ENCODE measurements at regions not wholly inside any gene's neighbourhood (a gene's known extent, or its start where the extent isn't known, plus 50 kb on each side); places are given as distances from the start of the nearest gene placed in this dataset.
A peak's percentile ranks its signal among the peaks of the same experiment; 100 is the strongest.

DNA sequence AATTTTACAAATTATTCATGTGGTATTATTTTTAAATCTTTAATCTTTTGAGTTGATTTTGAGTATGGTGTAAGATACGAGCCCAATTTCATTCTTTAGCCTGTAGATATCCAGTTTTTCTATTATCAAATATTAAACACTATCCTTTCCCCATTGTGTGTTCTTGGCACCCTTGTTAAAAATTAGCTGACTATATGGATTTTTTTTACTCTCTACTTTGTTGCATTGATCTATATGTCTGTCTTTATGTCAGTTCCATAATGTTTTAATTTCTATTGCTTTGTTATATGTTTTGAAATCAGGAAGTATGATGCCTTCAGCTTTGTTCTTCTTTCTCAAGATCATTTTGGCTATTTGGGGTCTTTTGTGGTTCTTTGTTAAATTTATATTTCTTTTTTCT, 80.9 kb upstream of the ZNF804A start:
- Histone ChIP-seq H3K27me3 (ENCODE audit: control insufficient read depth in 2 of 2, insufficient read depth in 2 of 2, low read length in 2 of 2) (no peaks in the 10 kb centered on the region), H2AFZ (ENCODE audit: low read depth, low read length) (no peak overlapping the region)
- CTCF ChIA-PET (ENCODE audit: low intra/inter-chr PET ratio) = no interaction called here

DNA sequence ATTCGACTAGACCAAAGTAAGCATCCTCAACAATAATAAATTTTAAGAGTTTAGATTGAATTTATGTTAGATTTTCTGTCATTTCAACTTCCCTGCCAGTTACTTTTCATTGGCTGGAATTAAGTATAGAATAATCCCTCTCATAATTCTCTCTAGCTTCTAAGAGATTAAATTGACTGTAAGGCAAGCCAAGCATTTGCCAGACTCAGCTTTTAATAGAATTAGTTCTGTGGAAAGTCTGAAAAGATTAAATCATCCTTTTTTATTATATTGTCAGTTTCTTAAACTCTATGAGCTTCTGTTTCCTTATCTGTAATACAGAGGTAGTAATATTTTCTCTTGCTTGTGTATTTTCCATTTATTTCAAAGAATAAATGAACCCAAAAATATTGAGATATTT, 77.9 kb upstream of the ZNF804A start:
- intact Hi-C loops (cut with micrococcal nuclease) = no loop called here
- POLR2A ChIA-PET = no interaction called here
- no peak for TF ChIP-seq NFIX (CRISPR knock-in tag; IDR thresholded peaks at IDR 0.05; ENCODE audit: low read depth)
- TF ChIP-seq, protein P1, sequence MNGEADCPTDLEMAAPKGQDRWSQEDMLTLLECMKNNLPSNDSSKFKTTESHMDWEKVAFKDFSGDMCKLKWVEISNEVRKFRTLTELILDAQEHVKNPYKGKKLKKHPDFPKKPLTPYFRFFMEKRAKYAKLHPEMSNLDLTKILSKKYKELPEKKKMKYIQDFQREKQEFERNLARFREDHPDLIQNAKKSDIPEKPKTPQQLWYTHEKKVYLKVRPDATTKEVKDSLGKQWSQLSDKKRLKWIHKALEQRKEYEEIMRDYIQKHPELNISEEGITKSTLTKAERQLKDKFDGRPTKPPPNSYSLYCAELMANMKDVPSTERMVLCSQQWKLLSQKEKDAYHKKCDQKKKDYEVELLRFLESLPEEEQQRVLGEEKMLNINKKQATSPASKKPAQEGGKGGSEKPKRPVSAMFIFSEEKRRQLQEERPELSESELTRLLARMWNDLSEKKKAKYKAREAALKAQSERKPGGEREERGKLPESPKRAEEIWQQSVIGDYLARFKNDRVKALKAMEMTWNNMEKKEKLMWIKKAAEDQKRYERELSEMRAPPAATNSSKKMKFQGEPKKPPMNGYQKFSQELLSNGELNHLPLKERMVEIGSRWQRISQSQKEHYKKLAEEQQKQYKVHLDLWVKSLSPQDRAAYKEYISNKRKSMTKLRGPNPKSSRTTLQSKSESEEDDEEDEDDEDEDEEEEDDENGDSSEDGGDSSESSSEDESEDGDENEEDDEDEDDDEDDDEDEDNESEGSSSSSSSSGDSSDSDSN (IDR thresholded peaks at IDR 0.05; ENCODE audit: borderline replicate concordance in 1 of 2, low read depth in 2 of 2, low read length in 2 of 2) = no peak
- TF ChIP-seq, protein P2, sequence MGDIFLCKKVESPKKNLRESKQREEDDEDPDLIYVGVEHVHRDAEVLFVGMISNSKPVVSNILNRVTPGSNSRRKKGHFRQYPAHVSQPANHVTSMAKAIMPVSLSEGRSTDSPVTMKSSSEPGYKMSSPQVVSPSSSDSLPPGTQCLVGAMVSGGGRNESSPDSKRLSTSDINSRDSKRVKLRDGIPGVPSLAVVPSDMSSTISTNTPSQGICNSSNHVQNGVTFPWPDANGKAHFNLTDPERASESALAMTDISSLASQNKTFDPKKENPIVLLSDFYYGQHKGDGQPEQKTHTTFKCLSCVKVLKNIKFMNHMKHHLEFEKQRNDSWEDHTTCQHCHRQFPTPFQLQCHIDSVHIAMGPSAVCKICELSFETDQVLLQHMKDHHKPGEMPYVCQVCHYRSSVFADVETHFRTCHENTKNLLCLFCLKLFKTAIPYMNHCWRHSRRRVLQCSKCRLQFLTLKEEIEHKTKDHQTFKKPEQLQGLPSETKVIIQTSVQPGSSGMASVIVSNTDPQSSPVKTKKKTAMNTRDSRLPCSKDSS (IDR thresholded peaks at IDR 0.05; ENCODE audit: low read depth, partially characterized antibody) = no peak
- no peak for TF ChIP-seq RCOR1 (IDR thresholded peaks at IDR 0.05; ENCODE audit: borderline replicate concordance in 1 of 2, low read depth in 2 of 2, low read length in 2 of 2)
- no peak for TF ChIP-seq STAT5B (CRISPR knock-in tag; IDR thresholded peaks at IDR 0.05)

More for the DNA sequence above, 80.9 kb upstream of the ZNF804A start:
- Histone ChIP-seq H3K9me3 (replicated peaks; ENCODE audit: control insufficient read depth, insufficient read depth, low read depth, low read length) (no peaks in the 10 kb centered on the region), H3K9ac (ENCODE audit: insufficient read depth in 1 of 2, low read depth in 2 of 2, low read length in 2 of 2) (no peak overlapping the region), H3K27ac (ENCODE audit: extremely low read depth, low read depth, low read length) (no peak overlapping the region), H3K4me3 (no peak overlapping the region), H3K4me2 (ENCODE audit: insufficient read depth, low read length) (no peak overlapping the region), H3K9me1 (ENCODE audit: control insufficient read depth, insufficient read depth, low read length) (no peaks in the 10 kb centered on the region), H3K79me2 (ENCODE audit: control insufficient read depth, insufficient read depth, low read length) (no peaks in the 10 kb centered on the region), H3K36me3 (ENCODE audit: control insufficient read depth, insufficient read depth, low read length) (no peaks in the 10 kb centered on the region), H3K4me1 (replicated peaks in 1 of 2; ENCODE audit: control insufficient read depth in 2 of 2, insufficient read depth in 2 of 2, low read length in 2 of 2) (no peaks in the 10 kb centered on the region), H4K20me1 (replicated peaks; ENCODE audit: control insufficient read depth, insufficient read depth, low read length) (no peaks in the 10 kb centered on the region)
- ATAC-seq (no peak), FAIRE-seq (no peak), DNase-seq (ENCODE audit: extremely low read depth in 1 of 4, low spot score in 3 of 4) (no peak)
- POLR2A ChIA-PET = no interaction called here
- in situ Hi-C loops (cut with MboI) (no loop called here), intact Hi-C loops (cut with micrococcal nuclease) (no loop called here)
- WGBS (ENCODE audit: insufficient coverage, low coverage, missing lambda C conversion rate) = 0% methylated on average over 1 of the region's 1 CpG
- BruUV-seq (replicated peaks) = no TSS peak
- peak; percentile 55; the same call in 1 of the 2 replicates for TF ChIP-seq ZNF316 (IDR thresholded peaks at IDR 0.05)
- no peak for TF ChIP-seq BCOR (IDR thresholded peaks at IDR 0.05)
- TF ChIP-seq, protein P3, sequence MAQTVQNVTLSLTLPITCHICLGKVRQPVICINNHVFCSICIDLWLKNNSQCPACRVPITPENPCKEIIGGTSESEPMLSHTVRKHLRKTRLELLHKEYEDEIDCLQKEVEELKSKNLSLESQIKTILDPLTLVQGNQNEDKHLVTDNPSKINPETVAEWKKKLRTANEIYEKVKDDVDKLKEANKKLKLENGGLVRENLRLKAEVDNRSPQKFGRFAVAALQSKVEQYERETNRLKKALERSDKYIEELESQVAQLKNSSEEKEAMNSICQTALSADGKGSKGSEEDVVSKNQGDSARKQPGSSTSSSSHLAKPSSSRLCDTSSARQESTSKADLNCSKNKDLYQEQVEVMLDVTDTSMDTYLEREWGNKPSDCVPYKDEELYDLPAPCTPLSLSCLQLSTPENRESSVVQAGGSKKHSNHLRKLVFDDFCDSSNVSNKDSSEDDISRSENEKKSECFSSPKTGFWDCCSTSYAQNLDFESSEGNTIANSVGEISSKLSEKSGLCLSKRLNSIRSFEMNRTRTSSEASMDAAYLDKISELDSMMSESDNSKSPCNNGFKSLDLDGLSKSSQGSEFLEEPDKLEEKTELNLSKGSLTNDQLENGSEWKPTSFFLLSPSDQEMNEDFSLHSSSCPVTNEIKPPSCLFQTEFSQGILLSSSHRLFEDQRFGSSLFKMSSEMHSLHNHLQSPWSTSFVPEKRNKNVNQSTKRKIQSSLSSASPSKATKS (CRISPR knock-in tag; IDR thresholded peaks at IDR 0.05) = no peak
- peak; percentile 16; the same call in 1 of the 2 replicates for TF ChIP-seq C11orf30 (IDR thresholded peaks at IDR 0.05; ENCODE audit: low read depth)
- no peak for TF ChIP-seq ELF2 (CRISPR knock-in tag; IDR thresholded peaks at IDR 0.05)
- no peak for TF ChIP-seq ZNF76 (CRISPR knock-in tag; IDR thresholded peaks at IDR 0.05; ENCODE audit: borderline replicate concordance)
- TF ChIP-seq ZNF140 (CRISPR knock-in tag; IDR thresholded peaks at IDR 0.05) = no peak

More for the DNA sequence above, 77.9 kb upstream of the ZNF804A start:
- H3K4me1 ChIP-seq (replicated peaks in 1 of 2; ENCODE audit: control insufficient read depth in 2 of 2, insufficient read depth in 2 of 2, low read length in 2 of 2) = no peaks in the 10 kb centered on the region
- H3K79me2 ChIP-seq (ENCODE audit: control insufficient read depth, insufficient read depth, low read length) = no peaks in the 10 kb centered on the region
- BruUV-seq (replicated peaks) = no TSS peak
- no peaks in the 10 kb centered on the region for H3K36me3 ChIP-seq (ENCODE audit: control insufficient read depth, insufficient read depth, low read length)
- no peak overlapping the region for H3K9ac ChIP-seq (ENCODE audit: insufficient read depth in 1 of 2, low read depth in 2 of 2, low read length in 2 of 2)
- CTCF ChIA-PET (ENCODE audit: low intra/inter-chr PET ratio) = no interaction called here
- H3K4me3 ChIP-seq = no peak overlapping the region
- H3K4me2 ChIP-seq (ENCODE audit: insufficient read depth, low read length) = no peak overlapping the region
- FAIRE-seq (no peak), ATAC-seq (no peak), DNase-seq (ENCODE audit: extremely low read depth in 1 of 4, low spot score in 3 of 4) (no peak)
- H3K9me3 ChIP-seq (replicated peaks; ENCODE audit: control insufficient read depth, insufficient read depth, low read depth, low read length) = no peaks in the 10 kb centered on the region
- no peak overlapping the region for H2AFZ ChIP-seq (ENCODE audit: low read depth, low read length)
- H3K27ac ChIP-seq (ENCODE audit: extremely low read depth, low read depth, low read length) = no peak overlapping the region
- H4K20me1 ChIP-seq (replicated peaks; ENCODE audit: control insufficient read depth, insufficient read depth, low read length) = no peaks in the 10 kb centered on the region
- H3K9me1 ChIP-seq (ENCODE audit: control insufficient read depth, insufficient read depth, low read length) = no peaks in the 10 kb centered on the region
- 0% methylated on average over 1 of the region's 1 CpG for WGBS (ENCODE audit: insufficient coverage, low coverage, missing lambda C conversion rate)
- no peaks in the 10 kb centered on the region for H3K27me3 ChIP-seq (ENCODE audit: control insufficient read depth in 2 of 2, insufficient read depth in 2 of 2, low read length in 2 of 2)
- in situ Hi-C loops (cut with MboI) = no loop called here
